Gastrocnemius medialis (tissue), 4 donors: ENCODE measurements at regions not wholly inside any gene's neighbourhood (a gene's known extent, or its start where the extent isn't known, plus 50 kb on each side); places are given as distances from the start of the nearest gene placed in this dataset.

Source experiments
- ATAC-seq, 2 donors: fragments of 150-250 bp; one replicate each; pipeline ENCODE4 v1.9.1; 2016
- DNase-seq, 2 donors: peaks; one replicate each; pipeline ENCODE4 v3.0.0-alpha.2; 2019
- H3K27ac ChIP-seq, 4 donors: fragments of 200-600 bp; sonication (generic); 1 replicate in 1 of 4; 2 replicates in 3 of 4; pipeline ENCODE4 v1.5.1; 2016 to 2018; ENCODE audit warnings: mild to moderate bottlenecking in 2 of 4, moderate library complexity in 1 of 4
- H3K27me3 ChIP-seq, 3 donors: fragments of 200-600 bp; sonication (generic) in 2 of 3; 1 replicate in 1 of 3; 2 replicates in 2 of 3; pipeline versions ENCODE4 v1.5.1 to v1.6.0; 2016 to 2019; ENCODE audit warnings: mild to moderate bottlenecking in 1 of 3, moderate library complexity in 1 of 3
- H3K36me3 ChIP-seq, 2 donors: fragments of 200-600 bp; sonication (generic) in 1 of 2; one replicate each; pipeline ENCODE4 v1.5.1; 2017 to 2018
- H3K4me1 ChIP-seq, 2 donors: fragments of 200-600 bp; sonication (generic) in 1 of 2; one replicate each; pipeline ENCODE4 v1.5.1; 2016 to 2017; ENCODE audit warnings: mild to moderate bottlenecking in 2 of 2
- H3K4me3 ChIP-seq, 4 donors: fragments of 200-600 bp; sonication (generic) in 3 of 4; 1 replicate in 1 of 4; 2 replicates in 3 of 4; pipeline ENCODE4 v1.5.1; 2016 to 2019; ENCODE audit warnings: mild to moderate bottlenecking in 2 of 4
- H3K9me3 ChIP-seq, 3 donors: fragments of 200-600 bp; sonication (generic) in 2 of 3; 1 replicate in 1 of 3; 2 replicates in 2 of 3; pipeline ENCODE4 v1.5.1; 2016 to 2019
- CTCF ChIP-seq, 5 experiments: fragments of 450-650 bp in 3 of 5; fragments of 200-600 bp in 2 of 5; sonication (generic) in 2 of 5; IDR thresholded peaks in 4 of 5; conservative IDR thresholded peaks in 1 of 5; 1 replicate in 4 of 5; 2 replicates in 1 of 5; pipeline ENCODE4 v1.5.1; 2016 to 2019; ENCODE audit warnings: antibody characterized with exemption in 5 of 5, mild to moderate bottlenecking in 3 of 5, moderate library complexity in 3 of 5
- POLR2A ChIP-seq, 2 donors: fragments of 450-650 bp; IDR thresholded peaks; one replicate each; pipeline ENCODE4 v1.6.1; 2017; ENCODE audit warnings: antibody characterized with exemption in 2 of 2, mild to moderate bottlenecking in 2 of 2, moderate library complexity in 2 of 2
- in situ Hi-C, 4 donors: fragments of 200-750 bp; cut with MboI; loops; one replicate each; pipeline versions ENCODE4 v1.15.0 to v1.8.0; 2017; ENCODE audit warnings: low sequenced_read_pairs in 4 of 4
- intact Hi-C: fragments of 100-400 bp; cut with DNase I; formaldehyde crosslinking; loops from one replicate; pipeline ENCODE4 v1.15.1; 2023; ENCODE audit warnings: low total_unique reads

- ATAC-seq (no peak), DNase-seq (no peak)
- Histone ChIP-seq H3K27ac (no peak overlapping the region), H3K36me3 (no peaks in the 10 kb centered on the region), H3K4me1 (no peaks in the 10 kb centered on the region), H3K9me3 (no peaks in the 10 kb centered on the region), H3K27me3 (no peaks in the 10 kb centered on the region), H3K4me3 (no peak overlapping the region)
- TF ChIP-seq POLR2A (IDR thresholded peaks at IDR 0.05) (no peak), CTCF (IDR thresholded peaks at IDR 0.05 in 4 of 5, conservative IDR thresholded peaks at IDR 0.05 in 1 of 5) (no peak)
- in situ Hi-C loops (no loop called here), intact Hi-C loops (no loop called here)
These were observed 1079.3 kb downstream of the EPHA7 start for GRCh38 chr6:92339936-92340640.

GRCh38 chr6:92337571-92337970 lies 1081.8 kb downstream of the EPHA7 start:
- DNase-seq = no peak
- no peaks in the 10 kb centered on the region for H3K27me3 ChIP-seq
- H3K4me3 ChIP-seq = no peak overlapping the region
- TF ChIP-seq POLR2A (IDR thresholded peaks at IDR 0.05) = no peak
- TF ChIP-seq CTCF (IDR thresholded peaks at IDR 0.05 in 4 of 5, conservative IDR thresholded peaks at IDR 0.05 in 1 of 5) = no peak
- intact Hi-C loops (no loop called here), in situ Hi-C loops (no loop called here)
- H3K36me3 ChIP-seq = no peaks in the 10 kb centered on the region
- H3K9me3 ChIP-seq = no peaks in the 10 kb centered on the region
- no peaks in the 10 kb centered on the region for H3K4me1 ChIP-seq
- no peak for ATAC-seq
- H3K27ac ChIP-seq = no peak overlapping the region

GRCh38 chr6:92329208-92329847 lies 1090.0 kb downstream of the EPHA7 start:
- no peaks in the 10 kb centered on the region for H3K4me1 ChIP-seq
- in situ Hi-C loops (no loop called here), intact Hi-C loops (no loop called here)
- no peaks in the 10 kb centered on the region for H3K36me3 ChIP-seq
- no peak for TF ChIP-seq CTCF (IDR thresholded peaks at IDR 0.05 in 4 of 5, conservative IDR thresholded peaks at IDR 0.05 in 1 of 5)
- no peak for TF ChIP-seq POLR2A (IDR thresholded peaks at IDR 0.05)
- H3K4me3 ChIP-seq = no peak overlapping the region
- no peaks in the 10 kb centered on the region for H3K27me3 ChIP-seq
- H3K9me3 ChIP-seq = no peaks in the 10 kb centered on the region
- ATAC-seq (no peak), DNase-seq (no peak)
- no peak overlapping the region for H3K27ac ChIP-seq

- no peaks in the 10 kb centered on the region for H3K9me3 ChIP-seq
- intact Hi-C loops = no loop called here
- no peaks in the 10 kb centered on the region for H3K27me3 ChIP-seq
- in situ Hi-C loops = no loop called here
- no peak for ATAC-seq
- H3K4me1 ChIP-seq = no peaks in the 10 kb centered on the region
- H3K27ac ChIP-seq = no peak overlapping the region
- no peak for DNase-seq
- H3K4me3 ChIP-seq = no peak overlapping the region
- TF ChIP-seq CTCF (IDR thresholded peaks at IDR 0.05 in 4 of 5, conservative IDR thresholded peaks at IDR 0.05 in 1 of 5) (no peak), POLR2A (IDR thresholded peaks at IDR 0.05) (no peak)
- no peaks in the 10 kb centered on the region for H3K36me3 ChIP-seq
These were observed 1104.0 kb downstream of the EPHA7 start for GRCh38 chr6:92315312-92315711.
